Right atrium auricular region (tissue), 2 donors: ENCODE measurements at regions not wholly inside any gene's neighbourhood (a gene's known extent, or its start where the extent isn't known, plus 50 kb on each side); places are given as distances from the start of the nearest gene placed in this dataset.

Experiments
- DNase-seq: peaks from one replicate; pipeline ENCODE4 v3.0.0-alpha.2; 2019; ENCODE audit warnings: low spot score
- H3K27ac ChIP-seq, 2 donors: fragments of 200-600 bp; sonication (generic); 1 replicate in 1 of 2; 2 replicates in 1 of 2; pipeline ENCODE4 v1.5.1; 2016 to 2019
- H3K27me3 ChIP-seq, 2 donors: fragments of 200-600 bp; sonication (generic); one replicate each; pipeline versions ENCODE4 v1.5.1 to v1.6.0; 2017 to 2019
- H3K36me3 ChIP-seq: fragments of 200-600 bp; sonication (generic); one replicate; pipeline ENCODE4 v1.5.1; 2016
- H3K4me1 ChIP-seq, 2 donors: fragments of 200-600 bp; sonication (generic); one replicate each; pipeline versions ENCODE4 v1.5.1 to v1.6.0; 2017 to 2019
- H3K4me3 ChIP-seq, 2 donors: fragments of 200-600 bp; sonication (generic); 1 replicate in 1 of 2; 2 replicates in 1 of 2; pipeline ENCODE4 v1.5.1; 2017 to 2019; ENCODE audit warnings: mild to moderate bottlenecking in 1 of 2, moderate library complexity in 1 of 2
- H3K9me3 ChIP-seq, 2 donors: fragments of 200-600 bp; sonication (generic); one replicate each; pipeline ENCODE4 v1.5.1; 2019
- CTCF ChIP-seq, 2 donors: fragments of 200-600 bp; sonication (generic); IDR thresholded peaks; one replicate each; pipeline ENCODE4 v1.5.1; 2019; ENCODE audit warnings: antibody characterized with exemption in 2 of 2

DNA sequence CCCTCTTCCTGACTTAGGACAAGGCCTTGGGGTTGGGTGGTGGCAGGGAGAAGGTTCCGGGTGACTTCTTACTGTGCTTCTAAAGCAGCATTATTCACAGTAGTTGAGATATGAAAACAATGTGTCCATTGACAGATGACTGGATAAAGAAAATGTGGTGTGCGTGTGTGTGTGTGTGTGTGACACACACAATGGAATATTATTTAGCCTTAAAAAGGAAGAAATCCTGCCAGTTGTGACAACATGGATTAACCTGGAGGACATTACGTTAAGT is 128.1 kb upstream of the RASGRP1 start:
- peaks cover 0 to 4% of the 10 kb centered on the region in 2 donors for H3K4me1 ChIP-seq
- H3K36me3 ChIP-seq, result no peaks in the 10 kb centered on the region
- no peak overlapping the region for H3K4me3 ChIP-seq
- H3K27me3 ChIP-seq, result no peaks in the 10 kb centered on the region
- H3K27ac ChIP-seq, result no peak overlapping the region
- DNase-seq, result no peak
- no peak for TF ChIP-seq CTCF (IDR thresholded peaks at IDR 0.05)
- H3K9me3 ChIP-seq, result no peaks in the 10 kb centered on the region

DNA sequence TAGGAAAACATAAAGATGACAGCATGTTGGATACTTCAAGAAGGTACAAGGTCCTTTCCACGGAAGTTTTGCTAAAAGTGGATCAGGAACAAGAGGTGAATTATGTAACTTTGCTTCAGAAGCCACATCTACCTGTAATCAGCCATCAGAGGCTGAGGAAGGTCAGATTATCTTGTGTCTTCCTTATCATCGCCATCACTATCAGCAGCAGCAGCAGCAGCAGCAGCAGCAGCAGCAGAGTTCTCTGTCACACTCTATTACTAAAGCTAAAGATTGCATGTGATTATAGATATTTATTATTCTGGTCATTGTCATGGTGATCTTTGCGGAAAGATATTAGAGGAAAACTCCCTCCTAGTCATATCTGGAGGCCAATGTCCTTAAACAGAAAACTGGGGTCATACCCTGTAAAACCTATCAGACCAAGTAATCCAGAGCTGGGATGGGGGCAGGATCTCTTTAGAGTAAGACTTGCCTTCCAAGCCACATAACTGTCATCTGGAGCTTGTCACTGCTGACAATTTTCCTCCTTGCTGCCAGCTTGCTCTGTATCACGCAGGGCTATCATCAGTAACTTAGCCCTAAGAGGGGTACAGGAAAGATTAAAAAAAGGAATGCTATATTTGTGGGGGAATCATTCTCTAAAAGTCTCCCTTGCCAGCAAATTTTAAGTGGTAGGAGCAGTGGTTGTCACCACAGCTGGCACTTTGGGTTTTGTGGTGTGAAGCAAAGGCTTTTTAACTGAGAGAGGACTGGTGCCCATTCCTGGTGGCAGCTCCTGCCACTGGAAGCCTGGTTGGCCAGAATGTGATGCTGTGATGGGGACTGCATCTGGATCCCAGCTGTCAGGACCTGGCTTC is 130.9 kb upstream of the RASGRP1 start:
- no peak overlapping the region for H3K4me3 ChIP-seq
- no peaks in the 10 kb centered on the region for H3K27me3 ChIP-seq
- H3K4me1 ChIP-seq, result no peaks in the 10 kb centered on the region
- no peak overlapping the region for H3K27ac ChIP-seq
- no peaks in the 10 kb centered on the region for H3K9me3 ChIP-seq
- DNase-seq, result no peak
- no peak for TF ChIP-seq CTCF (IDR thresholded peaks at IDR 0.05)
- no peaks in the 10 kb centered on the region for H3K36me3 ChIP-seq

DNA sequence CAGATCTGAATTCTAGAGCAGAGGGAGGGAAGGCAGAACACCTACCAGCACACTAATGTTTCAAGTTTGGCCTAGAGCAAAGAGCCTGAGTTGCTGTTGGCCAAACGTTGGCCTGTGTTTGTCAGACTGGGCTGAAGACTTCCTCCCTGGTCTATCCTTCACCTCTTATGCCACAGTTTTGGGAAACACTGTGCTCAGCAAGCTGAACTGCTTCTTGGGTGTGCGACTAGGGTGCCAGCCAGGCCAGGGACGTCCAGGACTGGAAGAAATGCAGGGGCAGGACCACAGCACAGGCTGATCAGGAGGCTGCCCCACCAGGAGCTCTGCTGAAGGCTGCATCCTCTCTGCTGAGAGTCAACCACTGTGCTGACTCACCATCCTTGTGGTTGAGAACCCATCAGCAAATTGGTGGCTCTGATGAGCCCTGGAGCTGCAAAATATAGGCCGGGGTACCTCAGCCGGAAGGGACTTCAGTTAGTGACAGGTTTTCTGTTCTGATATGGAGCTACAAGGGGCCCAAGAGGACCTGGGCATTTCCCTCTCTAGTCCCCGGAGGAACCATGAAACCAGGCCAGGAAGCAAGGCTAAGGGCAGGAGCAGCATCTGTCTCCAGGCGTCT is 131.6 kb upstream of the RASGRP1 start:
- H3K27ac ChIP-seq, result no peak overlapping the region
- no peaks in the 10 kb centered on the region for H3K27me3 ChIP-seq
- H3K9me3 ChIP-seq, result no peaks in the 10 kb centered on the region
- H3K36me3 ChIP-seq, result no peaks in the 10 kb centered on the region
- DNase-seq, result no peak
- TF ChIP-seq CTCF (IDR thresholded peaks at IDR 0.05), result no peak
- no peak overlapping the region for H3K4me3 ChIP-seq
- H3K4me1 ChIP-seq, result no peaks in the 10 kb centered on the region

GRCh38 chr15:38696790-38697495 is 132.3 kb upstream of the RASGRP1 start:
- no peaks in the 10 kb centered on the region for H3K4me1 ChIP-seq
- H3K27ac ChIP-seq, result no peak overlapping the region
- no peak for TF ChIP-seq CTCF (IDR thresholded peaks at IDR 0.05)
- H3K4me3 ChIP-seq, result no peak overlapping the region
- H3K36me3 ChIP-seq, result no peaks in the 10 kb centered on the region
- no peak for DNase-seq
- H3K9me3 ChIP-seq, result no peaks in the 10 kb centered on the region
- no peaks in the 10 kb centered on the region for H3K27me3 ChIP-seq

DNA sequence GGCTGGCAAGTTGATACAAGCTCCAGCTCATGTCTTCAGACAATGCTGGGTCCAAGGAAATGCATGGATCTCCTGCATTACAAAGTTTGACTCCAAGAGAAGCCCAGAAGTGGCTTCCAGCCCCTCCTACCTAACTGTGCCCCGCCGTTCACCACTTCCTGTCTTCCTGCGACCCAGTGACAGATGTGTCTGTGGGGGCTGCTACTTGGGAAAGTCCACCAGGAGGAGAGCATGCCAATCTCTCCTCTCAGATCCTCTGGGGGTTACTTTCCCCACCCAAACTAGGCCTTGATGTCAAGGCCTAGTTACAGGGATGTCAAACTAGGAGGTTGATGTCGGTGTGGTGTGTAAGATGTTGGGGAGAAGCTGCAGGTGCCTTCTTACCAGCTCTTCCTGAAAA is 133.6 kb upstream of the RASGRP1 start:
- Histone ChIP-seq H3K27me3 (no peaks in the 10 kb centered on the region), H3K4me1 (no peaks in the 10 kb centered on the region), H3K36me3 (no peaks in the 10 kb centered on the region), H3K4me3 (no peak overlapping the region), H3K27ac (no peak overlapping the region), H3K9me3 (no peaks in the 10 kb centered on the region)
- no peak for DNase-seq
- TF ChIP-seq CTCF (IDR thresholded peaks at IDR 0.05), result no peak
